ENCODE measurements at regions not wholly inside any gene's neighbourhood (a gene's known extent, or its start where the extent isn't known, plus 50 kb on each side); places are given as distances from the start of the nearest gene placed in this dataset.

DNA sequence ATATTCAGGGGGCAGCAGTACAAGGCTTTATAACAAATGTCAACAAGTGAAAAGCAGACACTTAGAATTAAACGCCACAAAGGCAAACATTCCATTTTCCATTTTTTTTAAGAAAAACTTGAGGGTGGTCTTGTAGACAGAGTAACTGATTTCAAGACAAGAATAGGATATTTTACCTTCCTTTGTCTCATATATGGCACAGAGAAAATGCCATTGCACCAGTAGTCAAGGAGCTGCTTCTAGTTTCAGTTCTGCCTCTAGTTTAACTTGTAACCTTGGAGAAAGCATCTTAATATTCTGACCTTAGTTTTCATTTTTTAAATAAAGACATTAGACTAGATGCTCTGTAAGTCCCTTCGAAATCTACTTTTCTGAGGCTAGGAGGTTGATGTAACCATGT, 355.3 kb upstream of the KCNN2 start:
- Histone ChIP-seq H3K79me2 (ENCODE audit: control insufficient read depth, low read length) (no peaks in the 10 kb centered on the region), H3F3A (ENCODE audit: control insufficient read depth, insufficient read depth) (no peaks in the 10 kb centered on the region), H3K9me2 (replicated peaks; ENCODE audit: control insufficient read depth, low read length) (no peaks in the 10 kb centered on the region), H3K27ac (ENCODE audit: low read depth, low read length) (no peak overlapping the region), H3K27me3 (ENCODE audit: control insufficient read depth, low read length) (no peaks in the 10 kb centered on the region), H4K20me1 (ENCODE audit: control insufficient read depth, insufficient read depth, low read depth, low read length) (no peaks in the 10 kb centered on the region), H3K4me1 (ENCODE audit: control insufficient read depth, low read length) (no peaks in the 10 kb centered on the region), H3K9me3 (ENCODE audit: control insufficient read depth, insufficient read depth, low read length) (no peaks in the 10 kb centered on the region), H3K4me3 (ENCODE audit: low read length) (no peak overlapping the region), H3K36me3 (ENCODE audit: control insufficient read depth, low read length) (no peaks in the 10 kb centered on the region), H3K4me2 (ENCODE audit: low read length) (no peak overlapping the region)
- no peak for TF ChIP-seq EZH2phosphoT487 (IDR thresholded peaks at IDR 0.05; ENCODE audit: borderline replicate concordance, low read length)
- TF ChIP-seq, protein P1, sequence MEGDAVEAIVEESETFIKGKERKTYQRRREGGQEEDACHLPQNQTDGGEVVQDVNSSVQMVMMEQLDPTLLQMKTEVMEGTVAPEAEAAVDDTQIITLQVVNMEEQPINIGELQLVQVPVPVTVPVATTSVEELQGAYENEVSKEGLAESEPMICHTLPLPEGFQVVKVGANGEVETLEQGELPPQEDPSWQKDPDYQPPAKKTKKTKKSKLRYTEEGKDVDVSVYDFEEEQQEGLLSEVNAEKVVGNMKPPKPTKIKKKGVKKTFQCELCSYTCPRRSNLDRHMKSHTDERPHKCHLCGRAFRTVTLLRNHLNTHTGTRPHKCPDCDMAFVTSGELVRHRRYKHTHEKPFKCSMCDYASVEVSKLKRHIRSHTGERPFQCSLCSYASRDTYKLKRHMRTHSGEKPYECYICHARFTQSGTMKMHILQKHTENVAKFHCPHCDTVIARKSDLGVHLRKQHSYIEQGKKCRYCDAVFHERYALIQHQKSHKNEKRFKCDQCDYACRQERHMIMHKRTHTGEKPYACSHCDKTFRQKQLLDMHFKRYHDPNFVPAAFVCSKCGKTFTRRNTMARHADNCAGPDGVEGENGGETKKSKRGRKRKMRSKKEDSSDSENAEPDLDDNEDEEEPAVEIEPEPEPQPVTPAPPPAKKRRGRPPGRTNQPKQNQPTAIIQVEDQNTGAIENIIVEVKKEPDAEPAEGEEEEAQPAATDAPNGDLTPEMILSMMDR (IDR thresholded peaks at IDR 0.05; ENCODE audit: low read depth, low read length, poor library complexity, severe bottlenecking) = no peak

DNA sequence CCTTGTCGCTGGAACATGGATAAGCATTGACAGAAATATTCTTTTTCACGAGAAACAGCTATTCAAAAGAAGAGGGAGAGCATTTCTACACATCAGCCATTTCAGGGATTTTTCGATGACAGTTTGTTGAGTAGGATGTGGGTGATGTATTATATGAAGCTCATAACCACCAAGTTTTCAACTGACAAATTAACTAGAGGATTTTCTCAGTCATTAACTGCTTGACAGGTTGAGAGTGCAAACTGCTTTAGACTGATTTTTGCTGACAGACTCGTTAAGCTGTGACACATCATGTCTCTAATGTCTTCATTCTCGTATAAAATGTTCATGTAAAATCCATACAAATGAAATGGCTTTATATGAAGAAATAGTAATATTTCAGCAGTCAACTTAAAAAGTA, 354.2 kb upstream of the KCNN2 start:
- Histone ChIP-seq H3K9me2 (replicated peaks; ENCODE audit: control insufficient read depth, low read length) (no peaks in the 10 kb centered on the region), H3K4me3 (ENCODE audit: low read length) (no peak overlapping the region), H3F3A (ENCODE audit: control insufficient read depth, insufficient read depth) (no peaks in the 10 kb centered on the region), H3K4me2 (ENCODE audit: low read length) (no peak overlapping the region), H3K9me3 (ENCODE audit: control insufficient read depth, insufficient read depth, low read length) (no peaks in the 10 kb centered on the region), H3K27ac (ENCODE audit: low read depth, low read length) (no peak overlapping the region), H3K27me3 (ENCODE audit: control insufficient read depth, low read length) (no peaks in the 10 kb centered on the region), H3K36me3 (ENCODE audit: control insufficient read depth, low read length) (no peaks in the 10 kb centered on the region), H3K4me1 (ENCODE audit: control insufficient read depth, low read length) (no peaks in the 10 kb centered on the region), H4K20me1 (ENCODE audit: control insufficient read depth, insufficient read depth, low read depth, low read length) (no peaks in the 10 kb centered on the region), H3K79me2 (ENCODE audit: control insufficient read depth, low read length) (no peaks in the 10 kb centered on the region)
- TF ChIP-seq, protein P1 (IDR thresholded peaks at IDR 0.05; ENCODE audit: low read depth, low read length, poor library complexity, severe bottlenecking) = no peak
- TF ChIP-seq EZH2phosphoT487 (IDR thresholded peaks at IDR 0.05; ENCODE audit: borderline replicate concordance, low read length) = no peak

DNA sequence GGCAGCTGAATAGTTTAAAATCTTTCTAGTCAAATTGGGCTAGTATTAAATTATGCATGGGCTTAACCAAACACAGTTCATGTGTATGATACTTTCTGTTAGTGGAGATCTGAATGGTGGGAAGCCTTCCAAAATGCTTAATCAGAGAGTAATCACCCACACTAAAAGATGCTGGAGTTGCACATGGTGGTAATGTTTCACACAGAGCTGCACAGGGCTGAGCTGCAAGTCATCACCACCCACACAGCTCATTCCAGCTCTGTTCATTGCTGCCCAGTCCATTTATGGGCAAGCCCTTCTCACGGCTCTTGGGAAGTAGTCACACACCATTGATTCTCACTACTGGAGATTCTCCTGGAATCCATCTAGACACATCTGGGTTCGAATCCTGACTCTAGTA, 351.5 kb upstream of the KCNN2 start:
- Histone ChIP-seq H3K79me2 (ENCODE audit: control insufficient read depth, low read length) (no peaks in the 10 kb centered on the region), H3K27me3 (ENCODE audit: control insufficient read depth, low read length) (no peaks in the 10 kb centered on the region), H3K4me1 (ENCODE audit: control insufficient read depth, low read length) (no peaks in the 10 kb centered on the region), H3K4me3 (ENCODE audit: low read length) (no peak overlapping the region), H3K4me2 (ENCODE audit: low read length) (no peak overlapping the region), H3F3A (ENCODE audit: control insufficient read depth, insufficient read depth) (no peaks in the 10 kb centered on the region), H3K27ac (ENCODE audit: low read depth, low read length) (no peak overlapping the region), H4K20me1 (ENCODE audit: control insufficient read depth, insufficient read depth, low read depth, low read length) (no peaks in the 10 kb centered on the region), H3K9me2 (replicated peaks; ENCODE audit: control insufficient read depth, low read length) (no peaks in the 10 kb centered on the region), H3K9me3 (ENCODE audit: control insufficient read depth, insufficient read depth, low read length) (no peaks in the 10 kb centered on the region), H3K36me3 (ENCODE audit: control insufficient read depth, low read length) (no peaks in the 10 kb centered on the region)
- TF ChIP-seq EZH2phosphoT487 (IDR thresholded peaks at IDR 0.05; ENCODE audit: borderline replicate concordance, low read length) = no peak
- TF ChIP-seq, protein P1 (IDR thresholded peaks at IDR 0.05; ENCODE audit: low read depth, low read length, poor library complexity, severe bottlenecking) = no peak

DNA sequence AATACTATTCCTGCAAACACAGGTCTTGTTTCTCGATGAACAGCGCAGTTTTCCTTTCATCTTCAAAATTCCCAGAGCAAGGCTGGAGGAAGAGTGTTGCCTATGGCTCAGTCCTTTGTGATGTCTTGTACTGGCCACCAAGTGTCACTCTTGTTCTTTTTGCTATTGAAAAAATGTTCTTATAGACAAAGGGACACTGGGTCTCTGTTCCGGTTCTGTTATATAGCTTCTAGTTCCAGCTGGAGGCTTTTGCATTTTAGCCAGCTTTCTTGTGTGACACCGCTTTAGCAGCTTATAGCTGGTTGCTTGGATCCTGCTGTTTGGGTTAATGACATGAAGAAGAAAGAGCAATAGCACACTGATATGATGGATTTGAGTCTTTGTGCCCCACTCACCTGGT, 343.7 kb upstream of the KCNN2 start:
- TF ChIP-seq, protein P1 (IDR thresholded peaks at IDR 0.05; ENCODE audit: low read depth, low read length, poor library complexity, severe bottlenecking) = no peak
- TF ChIP-seq EZH2phosphoT487 (IDR thresholded peaks at IDR 0.05; ENCODE audit: borderline replicate concordance, low read length) = no peak
- Histone ChIP-seq H4K20me1 (ENCODE audit: control insufficient read depth, insufficient read depth, low read depth, low read length) (no peaks in the 10 kb centered on the region), H3K79me2 (ENCODE audit: control insufficient read depth, low read length) (no peaks in the 10 kb centered on the region), H3K27ac (ENCODE audit: low read depth, low read length) (no peak overlapping the region), H3K4me1 (ENCODE audit: control insufficient read depth, low read length) (no peaks in the 10 kb centered on the region), H3K4me2 (ENCODE audit: low read length) (no peak overlapping the region), H3F3A (ENCODE audit: control insufficient read depth, insufficient read depth) (no peaks in the 10 kb centered on the region), H3K27me3 (ENCODE audit: control insufficient read depth, low read length) (no peaks in the 10 kb centered on the region), H3K9me2 (replicated peaks; ENCODE audit: control insufficient read depth, low read length) (no peaks in the 10 kb centered on the region), H3K36me3 (ENCODE audit: control insufficient read depth, low read length) (no peaks in the 10 kb centered on the region), H3K9me3 (ENCODE audit: control insufficient read depth, insufficient read depth, low read length) (no peaks in the 10 kb centered on the region), H3K4me3 (ENCODE audit: low read length) (no peak overlapping the region)
